WTC11 (cell line): ENCODE measurements at regions not wholly inside any gene's neighbourhood (a gene's known extent, or its start where the extent isn't known, plus 50 kb on each side); places are given as distances from the start of the nearest gene placed in this dataset.

Experiments
- IRF2 ChIP-seq: sonication (generic); formaldehyde crosslinking; IDR thresholded peaks from 2 replicates; pipeline ENCODE4 v1.8.0; 2022; ENCODE audit warnings: low read depth, missing genetic modification reagents, borderline replicate concordance
- TF ChIP-seq, protein P1 (sequence below): fragments of 250-450 bp; sonication (Bioruptor Pico); IDR thresholded peaks from 2 replicates; pipeline ENCODE4 v2.1.2; 2022; ENCODE audit warnings: mild to moderate bottlenecking, moderate library complexity

DNA sequence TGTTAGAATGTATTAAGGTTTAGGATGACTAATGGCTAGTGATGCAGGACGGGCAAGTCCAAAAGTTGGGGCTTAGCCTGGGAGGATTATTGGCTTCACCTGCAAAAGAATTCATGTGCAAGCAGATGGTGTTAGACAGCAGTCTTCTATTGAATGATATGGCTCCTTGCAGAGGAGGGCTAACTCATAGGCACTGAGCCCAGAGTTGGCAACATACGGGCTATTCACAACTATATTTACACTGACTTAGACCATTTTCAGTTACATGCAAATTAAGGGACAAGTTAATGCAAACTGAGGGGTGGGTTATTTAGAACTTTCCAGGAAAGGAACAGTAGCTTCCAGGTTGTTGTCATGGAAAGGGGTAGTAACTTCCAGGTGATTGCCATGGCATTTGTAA is 1017.1 kb upstream of the EEF2KMT start:
- TF ChIP-seq IRF2, result no peak
- TF ChIP-seq, protein P1, sequence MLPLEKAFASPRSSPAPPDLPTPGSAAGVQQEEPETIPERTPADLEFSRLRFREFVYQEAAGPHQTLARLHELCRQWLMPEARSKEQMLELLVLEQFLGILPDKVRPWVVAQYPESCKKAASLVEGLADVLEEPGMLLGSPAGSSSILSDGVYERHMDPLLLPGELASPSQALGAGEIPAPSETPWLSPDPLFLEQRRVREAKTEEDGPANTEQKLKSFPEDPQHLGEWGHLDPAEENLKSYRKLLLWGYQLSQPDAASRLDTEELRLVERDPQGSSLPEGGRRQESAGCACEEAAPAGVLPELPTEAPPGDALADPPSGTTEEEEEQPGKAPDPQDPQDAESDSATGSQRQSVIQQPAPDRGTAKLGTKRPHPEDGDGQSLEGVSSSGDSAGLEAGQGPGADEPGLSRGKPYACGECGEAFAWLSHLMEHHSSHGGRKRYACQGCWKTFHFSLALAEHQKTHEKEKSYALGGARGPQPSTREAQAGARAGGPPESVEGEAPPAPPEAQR (CRISPR knock-in tag), result no peak
